Nephron progenitor cell (in vitro differentiated cells): ENCODE measurements at regions not wholly inside any gene's neighbourhood (a gene's known extent, or its start where the extent isn't known, plus 50 kb on each side); places are given as distances from the start of the nearest gene placed in this dataset.

Experiments used
- DNase-seq: peaks from one replicate; pipeline ENCODE4 v3.0.0; 2021
- H3K27ac Mint-ChIP-seq: 2 replicates; pipeline ENCODE4 v1.8.0; 2021; ENCODE audit warnings: mild to moderate bottlenecking, moderate library complexity, mixed read lengths
- H3K27me3 Mint-ChIP-seq: 2 replicates; pipeline ENCODE4 v1.8.0; 2021; ENCODE audit warnings: mild to moderate bottlenecking, low read depth, mixed read lengths; ENCODE audit not compliant: poor library complexity
- H3K36me3 Mint-ChIP-seq: 2 replicates; pipeline ENCODE4 v1.8.0; 2021; ENCODE audit warnings: low read depth, mixed read lengths
- H3K4me1 Mint-ChIP-seq: 2 replicates; pipeline ENCODE4 v1.8.0; 2021; ENCODE audit warnings: mixed read lengths
- H3K4me3 Mint-ChIP-seq: 2 replicates; pipeline ENCODE4 v1.8.0; 2021; ENCODE audit warnings: mild to moderate bottlenecking, moderate library complexity, mixed read lengths
- H3K9me3 Mint-ChIP-seq: 2 replicates; pipeline ENCODE4 v1.8.0; 2021; ENCODE audit warnings: mild to moderate bottlenecking, moderate library complexity, mixed read lengths
- CTCF ChIP-seq: fragments of 200-600 bp; sonication (generic); IDR thresholded peaks from 2 replicates; pipeline ENCODE4 v1.5.0; 2021; ENCODE audit warnings: antibody characterized with exemption

DNA sequence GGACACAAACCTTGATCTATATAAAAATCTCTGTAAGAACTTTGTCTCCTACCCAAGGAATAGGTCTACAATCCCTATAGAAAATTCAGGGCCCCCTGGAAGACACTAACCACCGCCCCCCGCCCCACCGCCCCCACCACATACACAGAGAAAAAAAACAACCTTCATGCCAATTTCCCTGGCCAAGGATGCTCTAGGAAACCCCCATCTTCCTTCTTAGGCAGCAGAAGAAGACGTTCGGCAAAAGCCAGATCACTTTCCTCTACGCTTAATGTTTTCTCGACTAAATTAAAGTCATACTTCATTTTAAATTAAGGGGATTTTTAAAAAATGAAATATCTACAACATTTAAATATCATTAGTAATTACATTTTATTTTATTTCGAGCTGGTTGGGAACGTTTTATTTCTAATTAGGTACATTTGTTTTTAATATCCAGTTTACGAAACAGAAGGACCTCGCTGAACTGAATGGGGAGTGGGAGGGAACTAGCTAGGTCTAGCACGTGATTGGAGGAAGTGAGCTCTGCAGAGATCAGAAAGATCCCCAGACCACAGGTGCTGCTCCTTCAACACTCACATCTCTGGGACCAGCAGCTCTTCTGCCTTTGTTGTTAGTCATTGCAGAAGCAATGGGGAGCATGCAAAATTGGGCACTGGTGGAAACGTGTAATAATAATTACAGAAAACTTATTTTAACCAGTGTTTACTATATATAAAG is 472.3 kb downstream of the MN1 start:
- Mint-ChIP-seq H3K36me3 (no peaks in the 10 kb centered on the region), H3K4me3 (peak overlapping the region; percentile 16), H3K4me1 (peaks cover 33% of the 10 kb centered on the region), H3K9me3 (no peaks in the 10 kb centered on the region), H3K27me3 (peaks cover 63% of the 10 kb centered on the region), H3K27ac (no peak overlapping the region)
- no peak for DNase-seq
- no peak for TF ChIP-seq CTCF

DNA sequence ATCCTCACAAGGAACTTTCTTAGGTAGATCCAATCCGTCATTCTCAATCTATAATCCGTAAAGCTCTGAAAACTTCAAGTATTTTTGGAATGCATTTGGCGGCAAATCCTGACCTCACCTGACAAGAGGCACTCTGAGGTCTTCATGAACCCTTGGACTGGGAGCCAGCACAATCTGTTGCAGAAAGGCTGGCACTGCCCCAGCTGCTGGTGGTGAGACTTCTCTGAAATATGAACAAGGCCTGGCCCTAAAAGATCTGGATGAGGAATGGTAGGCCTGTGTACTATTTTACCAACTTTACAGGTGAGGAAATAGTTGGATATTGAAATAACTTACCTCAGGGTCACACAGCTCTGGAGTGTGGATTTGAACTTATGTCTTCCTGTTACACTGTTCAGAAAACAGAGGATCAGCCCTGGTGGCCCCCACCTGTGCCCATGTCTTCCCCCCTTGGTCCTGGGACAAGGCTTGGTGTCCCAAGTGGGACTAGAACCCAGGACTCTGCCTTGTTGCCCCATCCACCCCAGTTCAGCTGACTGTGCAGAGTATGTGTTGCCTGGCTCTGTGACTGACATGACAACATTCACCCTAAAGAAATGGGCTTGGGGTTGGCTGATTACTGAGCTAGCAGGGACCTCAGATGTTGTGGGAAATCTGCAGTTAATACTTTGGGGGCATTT is 471.4 kb downstream of the MN1 start:
- DNase-seq, result no peak
- H3K27ac Mint-ChIP-seq, result no peak overlapping the region
- peaks cover 67% of the 10 kb centered on the region for H3K27me3 Mint-ChIP-seq
- H3K4me3 Mint-ChIP-seq, result no peak overlapping the region
- no peak for TF ChIP-seq CTCF
- H3K4me1 Mint-ChIP-seq, result peaks cover 33% of the 10 kb centered on the region
- H3K9me3 Mint-ChIP-seq, result no peaks in the 10 kb centered on the region
- no peaks in the 10 kb centered on the region for H3K36me3 Mint-ChIP-seq

DNA sequence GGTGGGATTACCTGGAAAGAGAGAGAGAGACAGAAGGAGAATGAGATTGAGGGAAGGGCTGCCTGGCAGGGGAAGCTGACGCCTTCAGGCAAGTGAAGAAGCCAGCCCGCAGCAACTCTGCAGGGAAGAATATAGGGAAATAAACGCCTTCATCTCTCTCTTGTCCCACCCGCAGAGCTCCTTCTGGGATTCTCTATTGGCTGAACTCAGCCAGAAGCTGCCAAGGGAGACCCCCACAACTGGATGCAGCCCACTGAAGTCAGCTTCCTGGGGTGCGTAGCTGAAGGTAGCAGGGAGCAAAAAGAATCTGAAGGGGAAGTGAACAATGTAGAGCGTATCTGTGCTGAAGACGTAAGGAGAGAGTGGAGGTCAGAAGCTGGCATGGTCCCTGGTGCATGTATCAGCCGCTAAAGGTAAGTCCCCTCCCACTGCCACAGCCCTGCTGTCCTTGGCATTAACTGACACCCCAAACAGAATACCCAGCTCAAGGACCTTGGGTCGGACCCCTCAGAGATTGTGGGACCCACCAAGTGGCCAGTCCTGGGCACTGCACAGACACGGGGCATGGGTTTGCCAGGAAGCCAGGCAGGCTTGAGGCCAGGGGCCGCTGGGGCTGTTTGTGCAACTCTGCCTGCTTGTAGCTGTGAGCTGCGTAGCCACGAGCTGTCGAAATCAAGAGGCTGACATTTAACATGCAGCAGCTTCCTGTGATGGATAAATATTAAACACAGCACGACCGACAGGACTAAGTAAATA is 469.9 kb downstream of the MN1 start:
- TF ChIP-seq CTCF, result peak; percentile 42
- peak; percentile 55 for DNase-seq
- no peak overlapping the region for H3K27ac Mint-ChIP-seq

DNA sequence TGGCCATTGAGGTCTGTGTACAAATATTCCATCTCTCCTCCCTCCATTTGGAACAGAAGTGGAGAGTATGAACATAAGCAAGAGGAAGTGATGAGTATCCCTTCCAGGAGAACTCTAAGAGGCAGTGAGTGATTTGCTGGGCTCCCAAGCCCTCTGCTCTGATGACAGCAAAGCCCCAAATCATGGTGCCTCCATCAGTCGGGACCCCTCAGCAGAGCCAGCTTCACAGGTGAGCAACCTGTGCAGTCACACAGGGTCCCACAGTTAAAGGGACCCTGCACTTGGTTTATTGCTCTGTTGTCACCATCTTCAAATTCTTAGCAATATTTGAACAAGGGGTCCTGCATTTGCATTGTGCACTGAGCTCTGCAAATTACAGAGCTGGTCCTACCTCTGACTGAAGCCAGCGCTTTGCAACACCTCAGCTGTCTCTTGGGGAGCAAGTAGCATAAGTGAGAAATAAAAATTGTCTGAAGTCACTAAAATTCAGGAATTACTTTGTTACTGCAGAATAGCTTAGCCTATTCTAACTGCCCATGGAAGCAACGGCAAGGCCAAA is 466.4 kb downstream of the MN1 start:
- H3K36me3 Mint-ChIP-seq, result no peaks in the 10 kb centered on the region
- no peak overlapping the region for H3K4me3 Mint-ChIP-seq
- TF ChIP-seq CTCF, result no peak
- no peak overlapping the region for H3K27ac Mint-ChIP-seq
- H3K9me3 Mint-ChIP-seq, result no peaks in the 10 kb centered on the region
- H3K27me3 Mint-ChIP-seq, result peaks cover 68% of the 10 kb centered on the region
- H3K4me1 Mint-ChIP-seq, result peaks cover 9% of the 10 kb centered on the region
- no peak for DNase-seq

More for the DNA sequence above, 469.9 kb downstream of the MN1 start:
- H3K27me3 Mint-ChIP-seq, result peaks cover 70% of the 10 kb centered on the region
- H3K36me3 Mint-ChIP-seq, result no peaks in the 10 kb centered on the region
- no peaks in the 10 kb centered on the region for H3K9me3 Mint-ChIP-seq
- H3K4me1 Mint-ChIP-seq, result peaks cover 33% of the 10 kb centered on the region
- no peak overlapping the region for H3K4me3 Mint-ChIP-seq

DNA sequence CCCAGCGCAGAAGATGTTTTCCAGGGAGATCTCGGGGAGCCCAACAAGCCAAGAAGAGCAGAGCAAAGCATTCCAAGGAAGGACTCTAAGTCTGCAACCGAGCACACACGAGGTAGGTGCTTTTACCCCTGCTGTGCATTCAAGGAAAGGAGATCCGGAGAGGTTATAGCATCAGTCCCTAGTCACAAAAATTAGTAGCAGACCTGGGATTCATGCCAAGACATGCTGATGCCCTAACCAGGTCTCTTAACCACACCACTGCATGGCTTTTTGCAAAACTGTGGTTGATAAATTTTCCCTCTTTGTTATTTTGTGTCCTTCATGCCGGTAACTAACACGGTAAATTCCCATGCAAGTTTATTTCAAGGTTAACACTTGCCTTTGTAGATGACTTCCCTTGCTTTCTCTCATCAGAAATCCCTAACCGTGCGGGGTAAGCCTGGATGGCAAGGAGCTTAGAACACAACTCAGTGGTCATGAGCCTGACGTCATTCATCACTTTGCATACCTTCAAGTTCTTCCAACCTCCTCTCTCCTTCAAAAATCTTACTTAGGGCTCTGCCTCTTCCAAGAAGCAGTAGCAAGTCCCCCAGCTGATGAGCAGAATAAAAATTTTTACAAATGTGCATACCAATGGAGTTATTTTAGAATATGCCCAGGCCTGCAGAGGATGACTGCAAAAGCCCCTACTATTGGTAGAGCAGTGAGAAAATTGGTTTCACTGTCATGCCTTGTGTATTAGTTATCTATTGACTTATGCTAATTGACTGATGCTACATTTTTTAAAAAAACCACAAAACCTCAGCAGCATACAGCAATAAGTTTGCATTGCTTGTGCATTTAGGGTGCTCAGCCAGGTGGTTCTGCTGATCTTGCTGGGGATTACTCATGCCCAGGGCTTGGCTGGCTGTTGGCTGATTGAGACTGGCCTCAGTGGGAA is 465.1 kb downstream of the MN1 start:
- Mint-ChIP-seq H3K4me3 (no peak overlapping the region), H3K36me3 (no peaks in the 10 kb centered on the region), H3K9me3 (no peaks in the 10 kb centered on the region), H3K4me1 (peaks cover 5% of the 10 kb centered on the region), H3K27ac (no peak overlapping the region), H3K27me3 (peaks cover 65% of the 10 kb centered on the region)
- no peak for TF ChIP-seq CTCF
- no peak for DNase-seq
